Neural crest cell (in vitro differentiated cells): ENCODE measurements at regions not wholly inside any gene's neighbourhood (a gene's known extent, or its start where the extent isn't known, plus 50 kb on each side); places are given as distances from the start of the nearest gene placed in this dataset.

ENCODE experiments used
- DNase-seq: peaks from one replicate; pipeline ENCODE4 v3.0.0; 2021; ENCODE audit warnings: low read depth, mixed read lengths, low spot score
- H3K27ac Mint-ChIP-seq: one replicate; pipeline ENCODE4 v1.8.0; 2021; ENCODE audit warnings: mild to moderate bottlenecking, mixed read lengths; ENCODE audit not compliant: unreplicated experiment
- H3K27me3 Mint-ChIP-seq: 2 replicates; pipeline ENCODE4 v1.8.0; 2021; ENCODE audit warnings: low read depth, mild to moderate bottlenecking, mixed read lengths
- H3K36me3 Mint-ChIP-seq: 2 replicates; pipeline ENCODE4 v1.8.0; 2021; ENCODE audit warnings: low read depth, mild to moderate bottlenecking, mixed read lengths
- H3K4me1 Mint-ChIP-seq: 2 replicates; pipeline ENCODE4 v1.8.0; 2021; ENCODE audit warnings: mixed read lengths
- H3K4me3 Mint-ChIP-seq: one replicate; pipeline ENCODE4 v1.8.0; 2021; ENCODE audit warnings: mild to moderate bottlenecking, mixed read lengths
- H3K9me3 Mint-ChIP-seq: 2 replicates; pipeline ENCODE4 v1.8.0; 2021; ENCODE audit warnings: mixed read lengths
- CTCF ChIP-seq: fragments of 200-600 bp; sonication (generic); conservative IDR thresholded peaks from 2 replicates; pipeline ENCODE4 v1.5.0; 2021; ENCODE audit warnings: antibody characterized with exemption, mild to moderate bottlenecking

GRCh38 chr6:4606821-4607704 lies 169.1 kb upstream of the CDYL start:
- Mint-ChIP-seq H3K9me3 (no peaks in the 10 kb centered on the region), H3K36me3 (no peaks in the 10 kb centered on the region), H3K4me3 (no peak overlapping the region), H3K27ac (no peak overlapping the region), H3K27me3 (no peaks in the 10 kb centered on the region), H3K4me1 (peaks cover 23% of the 10 kb centered on the region)
- no peak for TF ChIP-seq CTCF
- DNase-seq = no peak

- Mint-ChIP-seq H3K4me1 (peaks cover 22% of the 10 kb centered on the region), H3K4me3 (no peak overlapping the region), H3K9me3 (peaks cover 3% of the 10 kb centered on the region), H3K27me3 (no peaks in the 10 kb centered on the region), H3K27ac (no peak overlapping the region), H3K36me3 (no peaks in the 10 kb centered on the region)
- TF ChIP-seq CTCF = no peak
- no peak for DNase-seq
Observed at GRCh38 chr6:4606016-4606415, 170.2 kb upstream of the CDYL start.

- no peak for DNase-seq
- Mint-ChIP-seq H3K36me3 (no peaks in the 10 kb centered on the region), H3K4me1 (peaks cover 11% of the 10 kb centered on the region), H3K27ac (no peak overlapping the region), H3K27me3 (no peaks in the 10 kb centered on the region), H3K9me3 (peaks cover 3% of the 10 kb centered on the region), H3K4me3 (no peak overlapping the region)
- no peak for TF ChIP-seq CTCF
Observed at GRCh38 chr6:4603856-4604369, 172.3 kb upstream of the CDYL start.

GRCh38 chr6:4603291-4603690 lies 172.9 kb upstream of the CDYL start:
- DNase-seq = no peak
- Mint-ChIP-seq H3K27me3 (no peaks in the 10 kb centered on the region), H3K4me1 (peaks cover 10% of the 10 kb centered on the region), H3K9me3 (peaks cover 3% of the 10 kb centered on the region), H3K27ac (no peak overlapping the region), H3K4me3 (no peak overlapping the region), H3K36me3 (no peaks in the 10 kb centered on the region)
- no peak for TF ChIP-seq CTCF

- Mint-ChIP-seq H3K27ac (no peak overlapping the region), H3K27me3 (no peaks in the 10 kb centered on the region), H3K9me3 (peaks cover 7% of the 10 kb centered on the region), H3K36me3 (no peaks in the 10 kb centered on the region), H3K4me3 (no peak overlapping the region), H3K4me1 (no peaks in the 10 kb centered on the region)
- no peak for DNase-seq
- no peak for TF ChIP-seq CTCF
Observed at GRCh38 chr6:4599924-4600323, 176.3 kb upstream of the CDYL start.
